ENCODE measurements at regions not wholly inside any gene's neighbourhood (a gene's known extent, or its start where the extent isn't known, plus 50 kb on each side); places are given as distances from the start of the nearest gene placed in this dataset.

DNA sequence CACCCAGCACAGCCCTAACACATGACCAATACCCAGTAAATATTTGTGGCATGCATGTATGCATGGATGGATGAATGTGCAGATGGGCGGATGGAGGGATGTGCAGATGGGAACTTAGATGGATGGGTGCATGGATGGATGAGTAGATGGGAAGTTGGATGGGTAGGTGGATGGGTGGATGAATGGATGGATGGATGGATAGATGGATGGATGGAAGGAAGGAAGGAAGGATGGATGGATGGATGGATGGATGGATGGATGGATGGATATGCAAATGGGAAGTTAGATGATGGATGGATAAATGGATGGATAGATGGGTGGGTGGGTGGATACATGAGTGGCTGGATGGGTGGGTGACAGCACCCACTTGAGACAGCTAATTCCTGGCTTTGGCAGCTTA is 193.2 kb upstream of the TNRC6C start:
- no peak for TF ChIP-seq MYNN (CRISPR knock-in tag; IDR thresholded peaks at IDR 0.05; ENCODE audit: low read depth)
- no peak for TF ChIP-seq ZNF672 (CRISPR knock-in tag; IDR thresholded peaks at IDR 0.05)
- no peak for TF ChIP-seq KDM4B (CRISPR knock-in tag; IDR thresholded peaks at IDR 0.05)
- no peak for TF ChIP-seq ZNF670 (CRISPR knock-in tag; IDR thresholded peaks at IDR 0.05; ENCODE audit: borderline replicate concordance)
- no peak for TF ChIP-seq ZNF235 (CRISPR knock-in tag; IDR thresholded peaks at IDR 0.05; ENCODE audit: borderline replicate concordance)
- TF ChIP-seq HOMEZ (CRISPR knock-in tag; IDR thresholded peaks at IDR 0.05; ENCODE audit: low read depth), result no peak
- no peak for TF ChIP-seq ZNF343 (CRISPR knock-in tag; IDR thresholded peaks at IDR 0.05)
- no peak for TF ChIP-seq ZNF3 (CRISPR knock-in tag; IDR thresholded peaks at IDR 0.05)
- TF ChIP-seq FOXM1 (CRISPR knock-in tag; IDR thresholded peaks at IDR 0.05), result no peak
- no peak for TF ChIP-seq USF2 (IDR thresholded peaks at IDR 0.05; ENCODE audit: low read depth, low read length)
- no peak for TF ChIP-seq USF2 (CRISPR knock-in tag; IDR thresholded peaks at IDR 0.05; ENCODE audit: borderline replicate concordance)
- TF ChIP-seq ZNF367 (CRISPR knock-in tag; IDR thresholded peaks at IDR 0.05; ENCODE audit: borderline replicate concordance), result no peak
- no peak for TF ChIP-seq NFATC3 (CRISPR knock-in tag; IDR thresholded peaks at IDR 0.05)
- TF ChIP-seq FOXJ3 (CRISPR knock-in tag; IDR thresholded peaks at IDR 0.05; ENCODE audit: borderline replicate concordance), result no peak
- no peak for TF ChIP-seq PBX3 (CRISPR knock-in tag; IDR thresholded peaks at IDR 0.05; ENCODE audit: borderline replicate concordance)

Data from HepG2 (cell line).